ENCODE measurements at regions not wholly inside any gene's neighbourhood (a gene's known extent, or its start where the extent isn't known, plus 50 kb on each side); places are given as distances from the start of the nearest gene placed in this dataset.

DNA sequence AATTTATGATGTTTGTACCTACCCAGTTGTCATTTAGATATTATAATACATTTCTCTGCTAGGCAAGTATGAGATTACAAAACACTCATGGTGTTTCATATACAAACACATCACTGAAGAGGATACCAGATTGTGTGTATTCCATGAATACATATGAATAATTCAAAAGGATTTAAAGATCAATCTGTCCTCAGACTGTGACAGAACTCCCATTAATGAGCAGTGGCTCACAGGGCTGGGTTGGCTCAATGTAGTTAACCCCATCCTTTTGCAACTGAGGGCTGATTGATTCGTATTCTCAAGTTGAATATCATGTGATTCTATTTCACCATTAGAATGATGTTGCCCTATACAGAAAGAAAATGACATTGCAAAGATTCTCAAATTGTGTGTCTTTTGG, 79.6 kb upstream of the SPANXN2 start:
- DNase-seq: no peak

DNA sequence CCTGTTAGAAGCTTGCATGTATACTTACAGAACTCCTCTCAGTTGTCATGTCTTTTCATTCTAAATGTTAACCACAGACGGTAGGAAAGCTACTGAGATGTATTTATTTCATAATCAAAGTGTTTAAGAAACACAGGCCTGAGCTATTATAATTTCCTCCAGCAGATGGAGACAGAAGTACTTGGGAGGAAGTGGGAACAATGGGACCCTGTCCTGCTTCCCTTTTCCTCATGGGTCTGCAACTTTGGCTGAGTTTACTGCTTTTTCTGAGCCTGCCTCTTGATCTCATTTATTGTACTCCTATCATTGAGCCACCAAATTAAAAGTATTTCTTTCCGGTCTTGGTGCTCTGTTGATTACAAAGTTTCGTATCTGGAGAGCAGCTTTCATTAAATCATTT, 67.7 kb upstream of the SPANXN2 start:
- DNase-seq: peak; percentile 48

DNA sequence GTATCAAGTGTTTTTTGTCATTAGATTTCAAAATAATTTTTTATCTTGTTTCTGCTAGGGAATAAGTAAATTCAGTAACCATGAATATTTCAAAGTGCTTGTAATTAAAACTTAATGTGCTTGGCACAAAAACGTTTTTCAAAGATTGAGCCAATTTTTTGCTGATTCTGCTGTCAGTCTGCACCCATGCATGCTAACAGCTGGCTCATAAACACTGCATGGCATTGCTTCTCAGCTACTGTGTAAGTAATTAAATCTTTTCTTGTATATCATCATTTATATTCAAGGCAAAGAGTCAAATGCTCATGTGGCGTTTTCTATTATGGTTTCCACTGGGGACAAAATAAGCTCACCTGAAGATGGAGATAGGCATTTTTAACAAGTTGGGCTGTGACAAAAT, 66.8 kb upstream of the SPANXN2 start:
- no peak for DNase-seq

DNA sequence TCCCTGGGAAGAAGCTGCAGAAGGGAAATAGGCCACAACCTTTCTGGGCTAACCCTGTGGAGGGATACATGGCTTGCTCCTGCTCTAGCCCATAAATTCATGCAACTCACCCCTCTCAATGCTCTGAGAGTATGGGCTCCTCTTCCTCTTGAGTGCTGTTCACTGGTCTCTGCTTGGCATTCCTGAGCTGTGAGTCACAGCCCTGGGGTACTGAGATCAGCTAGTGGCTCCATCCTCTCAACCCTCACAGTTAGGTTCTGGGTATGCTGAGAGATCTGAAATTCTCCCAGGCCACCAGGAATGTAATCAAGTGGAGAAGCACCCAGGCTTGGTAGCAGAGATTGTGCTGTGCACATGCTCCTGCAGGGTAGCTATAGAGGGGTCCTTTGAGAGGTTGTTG, 60.6 kb upstream of the SPANXN2 start:
- DNase-seq: no peak

Data from MV-4-11 (cell line).